Central memory CD8-positive, alpha-beta T cell (primary cell): ENCODE measurements at regions not wholly inside any gene's neighbourhood (a gene's known extent, or its start where the extent isn't known, plus 50 kb on each side); places are given as distances from the start of the nearest gene placed in this dataset.

Experiments used
- ATAC-seq: fragments of 150-1000 bp; cut with Tn5 transposase; replicated peaks from 2 replicates; pipeline ENCODE4 v1.10.0; 2022; ENCODE audit warnings: mild to moderate bottlenecking, moderate FRiP score, moderate number of reproducible peaks; ENCODE audit not compliant: poor library complexity, severe bottlenecking; ENCODE audit errors: extremely low read depth
- DNase-seq, 2 donors: peaks; one replicate each; pipeline ENCODE4 v3.0.0; 2021; ENCODE audit warnings: low spot score in 2 of 2
- H3K27ac Mint-ChIP-seq: one replicate; pipeline ENCODE4 v1.8.0; 2022; ENCODE audit warnings: low read depth, mild to moderate bottlenecking, moderate library complexity, mixed read lengths
- H3K27me3 Mint-ChIP-seq: one replicate; pipeline ENCODE4 v1.8.0; 2022; ENCODE audit warnings: mixed read lengths
- H3K36me3 Mint-ChIP-seq: one replicate; pipeline ENCODE4 v1.8.0; 2022; ENCODE audit warnings: mild to moderate bottlenecking, moderate library complexity, mixed read lengths; ENCODE audit not compliant: insufficient read depth
- H3K4me1 Mint-ChIP-seq: one replicate; pipeline ENCODE4 v1.8.0; 2022; ENCODE audit warnings: mixed read lengths
- H3K4me3 Mint-ChIP-seq: one replicate; pipeline ENCODE4 v1.8.0; 2022; ENCODE audit warnings: mild to moderate bottlenecking, moderate library complexity, mixed read lengths
- H3K9me3 Mint-ChIP-seq: one replicate; pipeline ENCODE4 v1.8.0; 2022; ENCODE audit warnings: mixed read lengths

DNA sequence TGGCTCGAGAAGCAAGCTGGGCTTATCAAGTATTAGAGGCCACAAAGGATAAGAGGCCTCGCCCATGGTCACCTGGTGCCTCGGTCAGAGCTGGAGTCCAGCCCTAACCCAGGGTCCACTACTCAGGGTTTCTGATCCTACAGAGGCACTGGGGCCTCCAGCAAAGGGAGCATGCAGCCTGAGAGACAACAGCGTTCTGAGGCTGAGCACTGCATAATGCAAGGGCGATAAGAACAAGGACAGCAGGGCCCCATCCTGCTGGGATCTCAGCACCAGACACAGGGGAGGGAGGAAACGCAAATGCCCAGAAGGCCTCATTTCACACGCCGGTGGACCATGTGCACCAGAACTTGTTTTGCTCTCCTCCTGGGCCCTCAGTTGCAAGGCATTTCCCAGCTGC, 63.0 kb downstream of the C5orf15 start:
- Mint-ChIP-seq H3K4me1 (no peaks in the 10 kb centered on the region), H3K9me3 (no peaks in the 10 kb centered on the region), H3K36me3 (peaks cover 2% of the 10 kb centered on the region), H3K27me3 (no peaks in the 10 kb centered on the region), H3K27ac (no peak overlapping the region), H3K4me3 (no peak overlapping the region)
- DNase-seq (no peak), ATAC-seq (no peak)

- Mint-ChIP-seq H3K9me3 (no peaks in the 10 kb centered on the region), H3K27me3 (no peaks in the 10 kb centered on the region), H3K27ac (no peak overlapping the region), H3K4me3 (no peak overlapping the region), H3K36me3 (peaks cover 2% of the 10 kb centered on the region), H3K4me1 (no peaks in the 10 kb centered on the region)
- DNase-seq (no peak), ATAC-seq (no peak)
Observed at GRCh38 chr5:133904641-133905040, 63.8 kb downstream of the C5orf15 start.

DNA sequence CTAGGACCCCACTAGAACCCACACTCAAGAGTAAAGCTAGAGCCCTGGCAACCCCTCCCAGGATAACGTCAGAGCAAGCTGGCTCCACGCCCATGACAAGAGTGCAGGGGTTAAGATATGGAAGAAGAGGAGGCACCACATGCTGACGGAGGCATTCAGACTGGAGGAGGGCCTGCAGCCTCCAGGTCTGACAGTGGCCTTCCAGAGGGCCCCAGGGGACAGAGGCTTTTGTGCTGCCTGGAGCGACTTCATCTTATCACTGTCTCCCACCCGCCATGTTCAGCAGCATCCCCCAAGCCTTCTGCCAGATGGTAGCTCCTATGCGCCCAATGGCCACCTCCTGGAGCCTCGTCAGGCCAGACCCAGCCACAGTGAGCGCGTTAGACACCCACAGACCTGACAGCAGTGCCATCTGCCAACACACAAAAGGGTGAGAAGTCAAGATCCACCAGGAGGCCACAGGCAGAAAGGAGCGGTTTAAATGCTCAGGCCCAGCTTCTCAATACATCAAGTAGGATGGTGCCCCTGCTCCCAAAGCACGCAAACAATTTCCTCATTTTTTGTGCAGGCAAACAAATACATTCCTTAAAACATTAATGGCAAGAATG, 65.8 kb downstream of the C5orf15 start:
- no peaks in the 10 kb centered on the region for H3K4me1 Mint-ChIP-seq
- no peak overlapping the region for H3K4me3 Mint-ChIP-seq
- no peaks in the 10 kb centered on the region for H3K9me3 Mint-ChIP-seq
- ATAC-seq (no peak), DNase-seq (no peak)
- H3K27me3 Mint-ChIP-seq: no peaks in the 10 kb centered on the region
- H3K36me3 Mint-ChIP-seq: peaks cover 2% of the 10 kb centered on the region
- H3K27ac Mint-ChIP-seq: no peak overlapping the region

DNA sequence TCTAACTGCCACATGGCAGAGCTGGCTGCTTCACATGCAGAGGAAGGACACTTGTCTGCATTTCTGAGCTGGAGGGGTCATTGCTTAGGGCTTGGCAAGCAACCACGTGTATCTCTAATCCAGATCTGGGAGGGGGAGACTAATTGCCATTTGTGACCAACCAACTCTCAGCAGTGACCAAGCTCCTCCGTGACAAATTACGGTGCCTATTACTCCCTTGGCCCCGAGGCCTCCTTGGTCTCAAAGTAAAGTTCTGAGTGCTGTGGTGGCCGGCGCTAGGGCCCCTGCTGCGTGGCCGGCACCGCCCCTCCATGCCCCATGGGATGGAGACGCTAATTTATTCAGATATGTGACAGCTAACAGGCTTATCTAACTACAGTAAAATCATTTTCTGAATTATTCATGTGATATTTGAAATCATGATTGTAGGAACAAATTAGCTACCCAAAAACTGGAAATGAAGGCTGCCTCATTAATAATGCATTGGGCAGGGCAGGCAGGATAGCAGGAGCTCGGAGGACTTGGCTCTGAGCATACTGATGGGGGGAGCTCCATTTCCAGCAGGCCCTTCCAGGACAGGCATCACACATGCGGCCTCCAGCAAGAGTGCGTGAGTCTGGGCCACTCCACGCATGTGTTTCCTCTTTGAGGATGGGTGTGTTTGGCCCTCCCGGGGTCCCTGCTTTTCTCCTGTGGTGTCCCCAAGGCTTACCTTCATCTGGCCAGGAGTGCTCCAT, 67.7 kb downstream of the C5orf15 start:
- H3K27me3 Mint-ChIP-seq: no peaks in the 10 kb centered on the region
- DNase-seq (no peak), ATAC-seq (no peak)
- H3K4me1 Mint-ChIP-seq: no peaks in the 10 kb centered on the region
- peaks cover 2% of the 10 kb centered on the region for H3K36me3 Mint-ChIP-seq
- no peak overlapping the region for H3K27ac Mint-ChIP-seq
- H3K9me3 Mint-ChIP-seq: no peaks in the 10 kb centered on the region
- no peak overlapping the region for H3K4me3 Mint-ChIP-seq

DNA sequence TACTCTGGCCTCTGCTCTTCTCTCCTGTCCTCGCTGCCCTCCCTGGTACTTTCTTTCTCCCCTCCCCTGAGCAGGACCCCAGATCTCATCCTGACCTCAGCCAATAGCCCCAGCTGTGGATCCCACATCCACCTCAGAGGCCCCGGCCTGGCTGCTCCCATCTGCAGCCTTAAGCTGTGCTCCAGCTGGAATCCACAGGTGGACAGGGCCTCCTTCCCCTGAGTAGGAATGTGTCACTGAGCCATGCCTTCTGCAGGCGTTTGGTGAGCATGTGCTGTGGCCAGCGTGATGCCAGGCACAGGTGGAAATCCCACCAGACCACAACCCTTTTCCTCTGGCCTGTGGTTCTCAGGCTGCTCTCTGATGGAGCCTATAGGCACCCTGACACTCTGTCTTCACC, 68.9 kb downstream of the C5orf15 start:
- no peaks in the 10 kb centered on the region for H3K9me3 Mint-ChIP-seq
- H3K36me3 Mint-ChIP-seq: peaks cover 2% of the 10 kb centered on the region
- ATAC-seq (no peak), DNase-seq (no peak)
- no peaks in the 10 kb centered on the region for H3K4me1 Mint-ChIP-seq
- no peak overlapping the region for H3K4me3 Mint-ChIP-seq
- H3K27me3 Mint-ChIP-seq: no peaks in the 10 kb centered on the region
- no peak overlapping the region for H3K27ac Mint-ChIP-seq

- DNase-seq (no peak), ATAC-seq (no peak)
- no peaks in the 10 kb centered on the region for H3K4me1 Mint-ChIP-seq
- no peaks in the 10 kb centered on the region for H3K27me3 Mint-ChIP-seq
- no peak overlapping the region for H3K4me3 Mint-ChIP-seq
- H3K9me3 Mint-ChIP-seq: no peaks in the 10 kb centered on the region
- no peak overlapping the region for H3K27ac Mint-ChIP-seq
- peaks cover 2% of the 10 kb centered on the region for H3K36me3 Mint-ChIP-seq
Observed at GRCh38 chr5:133898440-133898839, 70.0 kb downstream of the C5orf15 start.

- Mint-ChIP-seq H3K9me3 (no peaks in the 10 kb centered on the region), H3K4me1 (no peaks in the 10 kb centered on the region), H3K27me3 (no peaks in the 10 kb centered on the region), H3K4me3 (no peak overlapping the region), H3K36me3 (peaks cover under 1% of the 10 kb centered on the region), H3K27ac (no peak overlapping the region)
- DNase-seq (no peak), ATAC-seq (no peak)
Observed at GRCh38 chr5:133897431-133897830, 71.0 kb downstream of the C5orf15 start.

GRCh38 chr5:133896873-133897272, 71.6 kb downstream of the C5orf15 start:
- H3K27me3 Mint-ChIP-seq: no peaks in the 10 kb centered on the region
- no peaks in the 10 kb centered on the region for H3K36me3 Mint-ChIP-seq
- H3K4me1 Mint-ChIP-seq: no peaks in the 10 kb centered on the region
- ATAC-seq (no peak), DNase-seq (no peak)
- no peak overlapping the region for H3K4me3 Mint-ChIP-seq
- H3K27ac Mint-ChIP-seq: no peak overlapping the region
- H3K9me3 Mint-ChIP-seq: no peaks in the 10 kb centered on the region

DNA sequence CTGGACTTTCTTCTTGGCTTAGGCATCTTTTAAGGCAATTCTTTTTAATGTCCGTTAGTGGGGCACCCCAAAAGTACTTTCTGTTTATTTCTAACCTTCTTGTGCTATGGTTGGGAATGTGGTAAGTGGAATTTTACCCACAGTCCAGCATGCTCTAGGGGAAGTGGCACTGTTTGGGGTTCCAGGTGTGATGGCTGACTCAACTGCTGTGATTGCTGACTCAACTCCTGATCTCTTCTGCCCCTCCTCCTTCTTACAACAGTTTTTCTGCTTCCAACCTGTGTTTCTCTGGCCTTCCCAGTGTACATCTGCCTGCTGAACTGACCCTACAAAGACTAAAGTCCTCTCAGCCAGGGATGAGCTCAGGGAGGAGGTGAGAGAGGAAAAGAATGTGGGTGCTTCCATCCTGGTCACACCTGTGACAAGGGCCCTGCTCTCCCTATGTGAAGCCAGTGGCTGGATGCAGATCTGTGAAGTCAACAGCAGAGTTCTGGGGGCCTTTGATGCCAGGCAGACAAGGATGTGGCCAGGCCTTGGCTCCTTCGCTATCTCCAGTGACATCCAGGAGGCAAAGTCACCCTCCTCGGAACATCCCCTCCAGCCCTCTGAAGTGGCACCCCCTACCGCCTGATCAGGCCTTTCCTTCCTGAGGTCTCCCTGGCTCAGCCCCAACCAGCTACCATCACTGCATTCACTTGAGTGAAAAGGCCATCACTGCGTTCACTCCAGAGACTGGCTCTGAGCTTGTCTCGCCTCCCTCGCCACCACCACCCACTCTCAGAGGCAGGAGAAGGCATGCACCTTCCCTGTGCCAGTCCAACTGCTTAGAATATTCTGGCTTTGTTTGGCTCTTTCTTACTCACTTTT, 72.2 kb downstream of the C5orf15 start:
- H3K9me3 Mint-ChIP-seq: no peaks in the 10 kb centered on the region
- no peak overlapping the region for H3K27ac Mint-ChIP-seq
- ATAC-seq (no peak), DNase-seq (no peak)
- no peak overlapping the region for H3K4me3 Mint-ChIP-seq
- H3K4me1 Mint-ChIP-seq: no peaks in the 10 kb centered on the region
- H3K36me3 Mint-ChIP-seq: no peaks in the 10 kb centered on the region
- H3K27me3 Mint-ChIP-seq: no peaks in the 10 kb centered on the region

GRCh38 chr5:133894143-133894542, 74.3 kb downstream of the C5orf15 start:
- Mint-ChIP-seq H3K4me1 (no peaks in the 10 kb centered on the region), H3K36me3 (no peaks in the 10 kb centered on the region), H3K27ac (no peak overlapping the region), H3K27me3 (no peaks in the 10 kb centered on the region), H3K4me3 (no peak overlapping the region), H3K9me3 (no peaks in the 10 kb centered on the region)
- DNase-seq (no peak), ATAC-seq (no peak)

- no peaks in the 10 kb centered on the region for H3K27me3 Mint-ChIP-seq
- no peaks in the 10 kb centered on the region for H3K9me3 Mint-ChIP-seq
- no peak for DNase-seq
- H3K27ac Mint-ChIP-seq: no peak overlapping the region
- no peak for ATAC-seq
- H3K4me3 Mint-ChIP-seq: no peak overlapping the region
- H3K36me3 Mint-ChIP-seq: no peaks in the 10 kb centered on the region
- H3K4me1 Mint-ChIP-seq: no peaks in the 10 kb centered on the region
Observed at GRCh38 chr5:133892774-133893173, 75.7 kb downstream of the C5orf15 start.

- H3K27ac Mint-ChIP-seq: no peak overlapping the region
- ATAC-seq (no peak), DNase-seq (no peak)
- H3K27me3 Mint-ChIP-seq: no peaks in the 10 kb centered on the region
- H3K4me3 Mint-ChIP-seq: no peak overlapping the region
- no peaks in the 10 kb centered on the region for H3K4me1 Mint-ChIP-seq
- H3K36me3 Mint-ChIP-seq: no peaks in the 10 kb centered on the region
- no peaks in the 10 kb centered on the region for H3K9me3 Mint-ChIP-seq
Observed at GRCh38 chr5:133892306-133892705, 76.1 kb downstream of the C5orf15 start.

DNA sequence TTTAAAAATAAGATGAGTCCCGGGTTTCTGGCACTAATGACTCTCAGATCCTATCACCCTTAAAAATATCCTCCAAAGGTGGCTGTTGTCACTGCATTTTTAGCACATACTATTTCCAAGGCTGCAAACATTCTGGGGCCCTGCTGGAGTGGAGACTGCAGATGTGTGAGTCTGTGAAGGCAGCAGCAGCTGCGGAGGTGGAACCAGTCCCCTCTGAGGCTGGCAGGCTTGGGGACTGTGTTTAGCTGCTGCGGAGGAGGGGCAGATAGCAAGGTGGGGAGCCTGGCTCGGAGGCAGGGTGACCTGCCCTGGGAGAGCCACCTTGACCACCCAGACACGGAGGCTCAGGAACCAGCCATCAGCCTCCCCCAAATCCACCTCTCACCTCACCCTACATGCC, 77.0 kb downstream of the C5orf15 start:
- Mint-ChIP-seq H3K27ac (no peak overlapping the region), H3K4me3 (no peak overlapping the region), H3K9me3 (no peaks in the 10 kb centered on the region), H3K36me3 (no peaks in the 10 kb centered on the region), H3K4me1 (no peaks in the 10 kb centered on the region), H3K27me3 (no peaks in the 10 kb centered on the region)
- DNase-seq (no peak), ATAC-seq (no peak)
